CD4-positive, CD25-positive, alpha-beta regulatory T cell (primary cell): ENCODE measurements at regions not wholly inside any gene's neighbourhood (a gene's known extent, or its start where the extent isn't known, plus 50 kb on each side); places are given as distances from the start of the nearest gene placed in this dataset.

Experiments used
- ATAC-seq, 2 donors: fragments of 150-1000 bp; cut with Tn5 transposase; one replicate each; pipeline ENCODE4 v1.10.0; 2021; ENCODE audit warnings: low read depth in 2 of 2, moderate number of reproducible peaks in 2 of 2, moderate library complexity in 1 of 2
- DNase-seq, 3 donors: peaks; one replicate each; pipeline versions ENCODE4 v3.0.0 to v3.0.0-alpha.2; 2012 to 2022; ENCODE audit warnings: mixed read lengths in 1 of 3
- H3K27ac ChIP-seq: one replicate; pipeline ENCODE4 v1.7.0; 2013; ENCODE audit warnings: mild to moderate bottlenecking, low read length; ENCODE audit not compliant: insufficient read depth, poor library complexity, severe bottlenecking
- H3K27me3 ChIP-seq: one replicate; pipeline ENCODE4 v1.7.0; 2013; ENCODE audit warnings: low read length; ENCODE audit not compliant: control insufficient read depth, insufficient read depth
- H3K36me3 ChIP-seq: one replicate; pipeline ENCODE4 v1.7.0; 2013; ENCODE audit warnings: mild to moderate bottlenecking, low read length, moderate library complexity; ENCODE audit not compliant: control insufficient read depth, insufficient read depth
- H3K4me1 ChIP-seq: 2 replicates; pipeline ENCODE4 v1.7.0; 2013; ENCODE audit warnings: mild to moderate bottlenecking, low read length; ENCODE audit not compliant: insufficient read depth, control insufficient read depth, poor library complexity, severe bottlenecking
- H3K4me3 ChIP-seq: one replicate; pipeline ENCODE4 v1.7.0; 2013; ENCODE audit warnings: low read depth, mild to moderate bottlenecking, low read length, moderate library complexity
- H3K9me3 ChIP-seq, 2 experiments: 1 replicate in 1 of 2; 2 replicates in 1 of 2; pipeline ENCODE4 v1.7.0; 2013; ENCODE audit warnings: low read length in 2 of 2, mild to moderate bottlenecking in 1 of 2, moderate library complexity in 1 of 2; ENCODE audit not compliant: control insufficient read depth in 2 of 2
- H3K27ac Mint-ChIP-seq, 3 donors: one replicate each; pipeline ENCODE4 v1.8.0; 2020 to 2022; ENCODE audit warnings: mild to moderate bottlenecking in 3 of 3, mixed read lengths in 3 of 3, moderate library complexity in 2 of 3
- H3K27me3 Mint-ChIP-seq: one replicate; pipeline ENCODE4 v1.8.0; 2022; ENCODE audit warnings: mild to moderate bottlenecking, mixed read lengths
- H3K36me3 Mint-ChIP-seq: one replicate; pipeline ENCODE4 v1.8.0; 2020; ENCODE audit warnings: mixed read lengths
- H3K4me1 Mint-ChIP-seq, 4 donors: one replicate each; pipeline ENCODE4 v1.8.0; 2020 to 2022; ENCODE audit warnings: mixed read lengths in 4 of 4, mild to moderate bottlenecking in 1 of 4
- H3K4me3 Mint-ChIP-seq, 4 donors: one replicate each; pipeline ENCODE4 v1.8.0; 2020 to 2022; ENCODE audit warnings: mild to moderate bottlenecking in 4 of 4, mixed read lengths in 4 of 4, moderate library complexity in 3 of 4
- H3K9me3 Mint-ChIP-seq, 7 donors: one replicate each; pipeline ENCODE4 v1.8.0; 2020 to 2022; ENCODE audit warnings: mixed read lengths in 7 of 7, mild to moderate bottlenecking in 3 of 7, moderate library complexity in 2 of 7

GRCh38 chr22:27399161-27399560, 402.4 kb downstream of the MN1 start:
- no peaks in the 10 kb centered on the region for H3K36me3 Mint-ChIP-seq
- H3K4me3 ChIP-seq: no peak overlapping the region
- ATAC-seq: no peak
- H3K27ac Mint-ChIP-seq: no peak overlapping the region
- no peaks in the 10 kb centered on the region for H3K27me3 ChIP-seq
- H3K4me1 ChIP-seq: no peaks in the 10 kb centered on the region
- H3K27ac ChIP-seq: no peak overlapping the region
- peaks cover 10% of the 10 kb centered on the region for H3K27me3 Mint-ChIP-seq
- no peaks in the 10 kb centered on the region for H3K9me3 ChIP-seq
- no peak for DNase-seq
- H3K9me3 Mint-ChIP-seq: peaks cover 0 to 7% (median 2%) of the 10 kb centered on the region in 7 donors
- no peaks in the 10 kb centered on the region for H3K36me3 ChIP-seq
- no peak overlapping the region for H3K4me3 Mint-ChIP-seq
- no peaks in the 10 kb centered on the region for H3K4me1 Mint-ChIP-seq

GRCh38 chr22:27400811-27401210, 400.7 kb downstream of the MN1 start:
- Histone ChIP-seq H3K4me1 (no peaks in the 10 kb centered on the region), H3K27me3 (no peaks in the 10 kb centered on the region), H3K27ac (no peak overlapping the region), H3K4me3 (no peak overlapping the region), H3K9me3 (no peaks in the 10 kb centered on the region), H3K36me3 (no peaks in the 10 kb centered on the region)
- Mint-ChIP-seq H3K9me3 (peaks cover 0 to 5% (median 3%) of the 10 kb centered on the region in 7 donors), H3K4me1 (no peaks in the 10 kb centered on the region), H3K4me3 (no peak overlapping the region), H3K36me3 (no peaks in the 10 kb centered on the region), H3K27ac (no peak overlapping the region), H3K27me3 (peaks cover 14% of the 10 kb centered on the region)
- DNase-seq: no peak
- no peak for ATAC-seq

- Histone ChIP-seq H3K4me3 (no peak overlapping the region), H3K4me1 (no peaks in the 10 kb centered on the region), H3K27me3 (no peaks in the 10 kb centered on the region), H3K9me3 (no peaks in the 10 kb centered on the region), H3K27ac (no peak overlapping the region), H3K36me3 (no peaks in the 10 kb centered on the region)
- ATAC-seq (no peak), DNase-seq (no peak)
- peaks cover 0 to 5% (median 3%) of the 10 kb centered on the region in 7 donors for H3K9me3 Mint-ChIP-seq
- H3K27ac Mint-ChIP-seq: no peak overlapping the region
- H3K4me3 Mint-ChIP-seq: no peak overlapping the region
- no peaks in the 10 kb centered on the region for H3K4me1 Mint-ChIP-seq
- H3K27me3 Mint-ChIP-seq: peaks cover 13% of the 10 kb centered on the region
- H3K36me3 Mint-ChIP-seq: no peaks in the 10 kb centered on the region
These were observed 400.2 kb downstream of the MN1 start for GRCh38 chr22:27401321-27401720.

GRCh38 chr22:27404441-27404840, 397.1 kb downstream of the MN1 start:
- no peaks in the 10 kb centered on the region for H3K36me3 Mint-ChIP-seq
- Histone ChIP-seq H3K9me3 (no peaks in the 10 kb centered on the region), H3K27ac (no peak overlapping the region), H3K4me1 (no peaks in the 10 kb centered on the region), H3K27me3 (no peaks in the 10 kb centered on the region), H3K4me3 (no peak overlapping the region), H3K36me3 (no peaks in the 10 kb centered on the region)
- peaks cover 0 to 7% (median 3%) of the 10 kb centered on the region in 7 donors for H3K9me3 Mint-ChIP-seq
- DNase-seq: no peak
- H3K27ac Mint-ChIP-seq: no peak overlapping the region
- peaks cover 0 to 2% (median 0%) of the 10 kb centered on the region in 4 donors for H3K4me1 Mint-ChIP-seq
- no peak for ATAC-seq
- H3K4me3 Mint-ChIP-seq: no peak overlapping the region
- peaks cover 15% of the 10 kb centered on the region for H3K27me3 Mint-ChIP-seq

- Histone ChIP-seq H3K4me1 (no peaks in the 10 kb centered on the region), H3K27ac (no peak overlapping the region), H3K36me3 (no peaks in the 10 kb centered on the region), H3K9me3 (no peaks in the 10 kb centered on the region), H3K4me3 (no peak overlapping the region), H3K27me3 (no peaks in the 10 kb centered on the region)
- H3K27ac Mint-ChIP-seq: no peak overlapping the region
- DNase-seq (peak in 1 of 3 donors; percentile 8), ATAC-seq (no peak)
- H3K27me3 Mint-ChIP-seq: peaks cover 15% of the 10 kb centered on the region
- H3K9me3 Mint-ChIP-seq: peaks cover 0 to 7% (median 3%) of the 10 kb centered on the region in 7 donors
- H3K4me1 Mint-ChIP-seq: peaks cover 0 to 2% (median 0%) of the 10 kb centered on the region in 4 donors
- no peak overlapping the region for H3K4me3 Mint-ChIP-seq
- H3K36me3 Mint-ChIP-seq: no peaks in the 10 kb centered on the region
These were observed 395.7 kb downstream of the MN1 start for GRCh38 chr22:27405672-27406388.

GRCh38 chr22:27406389-27406861, 395.1 kb downstream of the MN1 start:
- H3K9me3 ChIP-seq: no peaks in the 10 kb centered on the region
- H3K4me3 Mint-ChIP-seq: no peak overlapping the region
- H3K4me1 Mint-ChIP-seq: peaks cover 0 to 2% (median 0%) of the 10 kb centered on the region in 4 donors
- H3K36me3 Mint-ChIP-seq: no peaks in the 10 kb centered on the region
- no peak overlapping the region for H3K27ac ChIP-seq
- H3K4me1 ChIP-seq: no peaks in the 10 kb centered on the region
- no peak overlapping the region for H3K4me3 ChIP-seq
- ATAC-seq (no peak), DNase-seq (no peak)
- no peaks in the 10 kb centered on the region for H3K36me3 ChIP-seq
- H3K27me3 ChIP-seq: no peaks in the 10 kb centered on the region
- H3K9me3 Mint-ChIP-seq: peaks cover 0 to 7% (median 3%) of the 10 kb centered on the region in 7 donors
- no peak overlapping the region for H3K27ac Mint-ChIP-seq
- H3K27me3 Mint-ChIP-seq: peaks cover 15% of the 10 kb centered on the region

- H3K27ac Mint-ChIP-seq: no peak overlapping the region
- no peak overlapping the region for H3K4me3 Mint-ChIP-seq
- H3K36me3 Mint-ChIP-seq: no peaks in the 10 kb centered on the region
- Histone ChIP-seq H3K27me3 (no peaks in the 10 kb centered on the region), H3K27ac (no peak overlapping the region), H3K9me3 (no peaks in the 10 kb centered on the region), H3K36me3 (no peaks in the 10 kb centered on the region), H3K4me3 (no peak overlapping the region), H3K4me1 (no peaks in the 10 kb centered on the region)
- H3K4me1 Mint-ChIP-seq: peaks cover 0 to 2% (median 0%) of the 10 kb centered on the region in 4 donors
- DNase-seq (no peak), ATAC-seq (no peak)
- H3K9me3 Mint-ChIP-seq: peaks cover 0 to 5% (median 2%) of the 10 kb centered on the region in 7 donors
- peaks cover 11% of the 10 kb centered on the region for H3K27me3 Mint-ChIP-seq
These were observed 394.1 kb downstream of the MN1 start for GRCh38 chr22:27407369-27407985.
